Neural crest cell (in vitro differentiated cells): ENCODE measurements at regions not wholly inside any gene's neighbourhood (a gene's known extent, or its start where the extent isn't known, plus 50 kb on each side); places are given as distances from the start of the nearest gene placed in this dataset.

Experiments used
- DNase-seq: peaks from one replicate; pipeline ENCODE4 v3.0.0; 2021; ENCODE audit warnings: low read depth, mixed read lengths, low spot score
- H3K27ac Mint-ChIP-seq: one replicate; pipeline ENCODE4 v1.8.0; 2021; ENCODE audit warnings: mild to moderate bottlenecking, mixed read lengths; ENCODE audit not compliant: unreplicated experiment
- H3K27me3 Mint-ChIP-seq: 2 replicates; pipeline ENCODE4 v1.8.0; 2021; ENCODE audit warnings: low read depth, mild to moderate bottlenecking, mixed read lengths
- H3K36me3 Mint-ChIP-seq: 2 replicates; pipeline ENCODE4 v1.8.0; 2021; ENCODE audit warnings: low read depth, mild to moderate bottlenecking, mixed read lengths
- H3K4me1 Mint-ChIP-seq: 2 replicates; pipeline ENCODE4 v1.8.0; 2021; ENCODE audit warnings: mixed read lengths
- H3K4me3 Mint-ChIP-seq: one replicate; pipeline ENCODE4 v1.8.0; 2021; ENCODE audit warnings: mild to moderate bottlenecking, mixed read lengths
- H3K9me3 Mint-ChIP-seq: 2 replicates; pipeline ENCODE4 v1.8.0; 2021; ENCODE audit warnings: mixed read lengths
- TF ChIP-seq, protein P1 (sequence below): fragments of 200-600 bp; sonication (generic); conservative IDR thresholded peaks from 2 replicates; pipeline ENCODE4 v1.5.0; 2021; ENCODE audit warnings: antibody characterized with exemption, mild to moderate bottlenecking

DNA sequence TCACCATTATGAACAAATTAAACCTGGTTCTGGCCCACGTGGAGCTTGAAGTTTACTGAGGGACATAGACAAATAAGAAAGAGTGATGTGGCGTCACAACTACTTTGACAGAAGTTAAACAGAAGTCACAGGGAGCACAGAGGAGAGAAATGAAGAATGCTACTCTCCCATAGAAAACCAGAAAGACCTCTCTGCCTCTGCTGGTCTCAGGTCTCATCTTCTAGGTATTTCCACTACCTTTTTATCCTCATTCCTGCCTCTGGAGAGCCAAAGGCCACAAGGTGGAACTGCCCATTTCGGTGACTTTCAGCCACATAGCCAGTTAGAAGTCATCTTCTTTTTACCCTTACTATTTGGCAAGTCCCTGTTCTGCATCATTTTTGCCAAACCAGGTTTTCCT, 170.5 kb downstream of the CAND1 start:
- Mint-ChIP-seq H3K4me1 (peaks cover 24% of the 10 kb centered on the region), H3K9me3 (peaks cover 10% of the 10 kb centered on the region), H3K27ac (no peak overlapping the region), H3K36me3 (no peaks in the 10 kb centered on the region), H3K27me3 (no peaks in the 10 kb centered on the region), H3K4me3 (no peak overlapping the region)
- TF ChIP-seq, protein P1, sequence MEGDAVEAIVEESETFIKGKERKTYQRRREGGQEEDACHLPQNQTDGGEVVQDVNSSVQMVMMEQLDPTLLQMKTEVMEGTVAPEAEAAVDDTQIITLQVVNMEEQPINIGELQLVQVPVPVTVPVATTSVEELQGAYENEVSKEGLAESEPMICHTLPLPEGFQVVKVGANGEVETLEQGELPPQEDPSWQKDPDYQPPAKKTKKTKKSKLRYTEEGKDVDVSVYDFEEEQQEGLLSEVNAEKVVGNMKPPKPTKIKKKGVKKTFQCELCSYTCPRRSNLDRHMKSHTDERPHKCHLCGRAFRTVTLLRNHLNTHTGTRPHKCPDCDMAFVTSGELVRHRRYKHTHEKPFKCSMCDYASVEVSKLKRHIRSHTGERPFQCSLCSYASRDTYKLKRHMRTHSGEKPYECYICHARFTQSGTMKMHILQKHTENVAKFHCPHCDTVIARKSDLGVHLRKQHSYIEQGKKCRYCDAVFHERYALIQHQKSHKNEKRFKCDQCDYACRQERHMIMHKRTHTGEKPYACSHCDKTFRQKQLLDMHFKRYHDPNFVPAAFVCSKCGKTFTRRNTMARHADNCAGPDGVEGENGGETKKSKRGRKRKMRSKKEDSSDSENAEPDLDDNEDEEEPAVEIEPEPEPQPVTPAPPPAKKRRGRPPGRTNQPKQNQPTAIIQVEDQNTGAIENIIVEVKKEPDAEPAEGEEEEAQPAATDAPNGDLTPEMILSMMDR: no peak
- DNase-seq: no peak

DNA sequence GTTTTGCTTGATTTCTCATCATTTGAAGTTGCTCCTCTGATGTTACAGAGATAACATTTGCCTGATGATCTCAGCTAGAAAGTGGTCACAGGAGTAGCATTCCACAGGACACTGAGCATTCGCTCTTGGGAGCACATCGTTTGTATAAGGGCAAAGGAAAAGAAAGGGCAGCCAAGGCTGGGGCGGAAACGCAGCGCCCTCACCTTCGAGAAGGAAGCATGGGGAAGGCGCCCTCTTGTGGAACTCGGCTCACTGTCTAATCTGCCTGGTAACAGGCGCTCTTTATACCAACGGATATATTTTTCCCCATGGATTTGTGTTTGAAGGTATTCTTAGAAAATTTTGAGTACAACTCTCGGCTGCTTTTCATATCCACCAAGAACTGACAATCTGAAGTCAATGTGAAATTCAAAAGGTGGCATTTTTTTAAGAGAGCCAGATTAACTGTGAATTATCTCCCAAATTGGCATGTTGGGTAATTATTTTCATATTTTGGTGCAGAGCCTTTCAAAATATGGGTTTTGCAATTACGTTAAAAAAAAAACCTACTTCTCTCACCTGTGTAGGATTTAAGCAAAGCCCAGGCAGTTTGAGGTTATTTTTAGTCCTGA, 172.7 kb downstream of the CAND1 start:
- TF ChIP-seq, protein P1: peak; percentile 85
- Mint-ChIP-seq H3K27ac (peak overlapping the region; percentile 51), H3K27me3 (no peaks in the 10 kb centered on the region), H3K4me1 (peaks cover 9% of the 10 kb centered on the region), H3K9me3 (peaks cover 10% of the 10 kb centered on the region), H3K36me3 (no peaks in the 10 kb centered on the region), H3K4me3 (no peak overlapping the region)
- peak; percentile 86 for DNase-seq

- Mint-ChIP-seq H3K4me3 (no peak overlapping the region), H3K4me1 (peaks cover 9% of the 10 kb centered on the region), H3K9me3 (peaks cover 10% of the 10 kb centered on the region), H3K36me3 (no peaks in the 10 kb centered on the region), H3K27me3 (no peaks in the 10 kb centered on the region), H3K27ac (peak overlapping the region; percentile 57)
- no peak for DNase-seq
- TF ChIP-seq, protein P1: no peak
These were observed 173.2 kb downstream of the CAND1 start for GRCh38 chr12:67442347-67442841.

DNA sequence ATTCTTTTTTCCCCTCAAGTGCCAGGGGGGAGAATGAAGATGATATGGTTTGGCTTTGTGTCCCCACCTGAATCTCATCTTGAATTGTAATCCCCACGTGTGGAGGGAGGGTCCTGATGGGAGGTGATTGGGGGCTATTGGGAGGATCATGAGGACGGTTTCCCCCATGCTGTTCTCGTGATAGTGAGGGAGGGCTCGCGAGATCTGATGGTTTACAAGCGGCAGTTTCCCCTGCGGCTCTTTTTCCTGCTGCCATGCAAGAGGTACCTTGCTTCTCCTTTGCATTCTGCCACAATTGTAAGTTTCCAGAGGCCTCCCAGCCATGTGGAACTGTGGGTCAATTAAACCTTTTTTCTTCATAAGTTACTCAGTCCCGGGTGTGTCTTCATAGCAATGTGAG, 173.7 kb downstream of the CAND1 start:
- TF ChIP-seq, protein P1: no peak
- Mint-ChIP-seq H3K4me3 (no peak overlapping the region), H3K4me1 (peaks cover 9% of the 10 kb centered on the region), H3K36me3 (no peaks in the 10 kb centered on the region), H3K27ac (no peak overlapping the region), H3K9me3 (peaks cover 8% of the 10 kb centered on the region), H3K27me3 (no peaks in the 10 kb centered on the region)
- no peak for DNase-seq

- TF ChIP-seq, protein P1: no peak
- Mint-ChIP-seq H3K27ac (no peak overlapping the region), H3K4me3 (no peak overlapping the region), H3K36me3 (no peaks in the 10 kb centered on the region), H3K9me3 (peaks cover 3% of the 10 kb centered on the region), H3K4me1 (peaks cover 9% of the 10 kb centered on the region), H3K27me3 (no peaks in the 10 kb centered on the region)
- DNase-seq: no peak
These were observed 175.4 kb downstream of the CAND1 start for GRCh38 chr12:67444542-67444941.
